HepG2 (cell line): ENCODE measurements at regions not wholly inside any gene's neighbourhood (a gene's known extent, or its start where the extent isn't known, plus 50 kb on each side); places are given as distances from the start of the nearest gene placed in this dataset.

ENCODE experiments used
- ATAC-seq: fragments of 200-7000 bp; cut with Tn5 transposase; 3 replicates; pipeline ENCODE4 v1.9.1; 2020; ENCODE audit warnings: mild to moderate bottlenecking, moderate library complexity
- BruUV-seq: library from RNA; stranded (reverse); fragments of 400-500 nt; replicated peaks from 2 replicates; lab custom pipeline; 2021; lab: Mats Ljungman, UMichigan
- CTCF ChIA-PET: fragments of 300-600 bp; formaldehyde crosslinking; extraction: SDS; loops from one replicate; lab custom pipeline; 2021; ENCODE audit warnings: low total read pairs, inconsistent platforms, low intra/inter-chr PET ratio; lab: Yijun Ruan, JAX
- POLR2A ChIA-PET: fragments of 350-600 bp; sonication (Branson Sonifier 250); formaldehyde crosslinking; loops from one replicate; lab custom pipeline; 2020; ENCODE audit warnings: antibody characterized with exemption, inconsistent platforms; lab: Yijun Ruan, JAX
- DNase-seq: peaks from one replicate; pipeline ENCODE4 v3.0.0-alpha.2; 2015; ENCODE audit warnings: low spot score
- FAIRE-seq: peaks from 3 replicates; lab custom pipeline; 2011; peaks lifted over from hg19 to GRCh38; lab: Jason Lieb, UNC
- H2AFZ ChIP-seq: one replicate; pipeline ENCODE4 v1.6.1; 2011; ENCODE audit warnings: low read length, inconsistent platforms
- H3K27ac ChIP-seq: fragments of 300-600 bp; 3 replicates; pipeline ENCODE4 v1.8.0; 2011; ENCODE audit warnings: mixed run types, mild to moderate bottlenecking, mixed read lengths, low read length, inconsistent platforms; ENCODE audit not compliant: insufficient read depth; ENCODE audit errors: extremely low read length
- H3K27me3 ChIP-seq, 2 experiments: fragments of 200-600 bp in 1 of 2; 2 replicates in 1 of 2; 3 replicates in 1 of 2; pipeline versions ENCODE4 v1.6.0 to v1.8.0; 2011; ENCODE audit warnings: low read length in 2 of 2, mild to moderate bottlenecking in 2 of 2, moderate library complexity in 2 of 2, inconsistent platforms in 1 of 2; ENCODE audit not compliant: insufficient read depth in 2 of 2, control insufficient read depth in 1 of 2
- H3K36me3 ChIP-seq, 2 experiments: fragments of 200-600 bp in 1 of 2; replicated peaks in 1 of 2; 2 replicates in 1 of 2; 3 replicates in 1 of 2; pipeline versions ENCODE4 v1.5.1 to v1.8.0; 2011; ENCODE audit warnings: low read length in 2 of 2, inconsistent platforms in 1 of 2; ENCODE audit not compliant: insufficient read depth in 2 of 2, control insufficient read depth in 1 of 2
- H3K4me1 ChIP-seq: 2 replicates; pipeline ENCODE4 v1.5.1; 2012; ENCODE audit warnings: low read length, inconsistent platforms; ENCODE audit not compliant: insufficient read depth
- H3K4me2 ChIP-seq: 2 replicates; pipeline ENCODE4 v1.6.0; 2011; ENCODE audit warnings: low read depth, low read length, inconsistent platforms
- H3K4me3 ChIP-seq, 3 experiments: fragments of 200-600 bp in 1 of 3; sonication (generic), shearing (Covaris generic) in 1 of 3; replicated peaks in 1 of 3; 2 replicates each; pipeline ENCODE4 v1.5.1; 2011 to 2016; ENCODE audit warnings: low read length in 3 of 3, inconsistent platforms in 2 of 3, low read depth in 2 of 3, mild to moderate bottlenecking in 2 of 3, control low read depth in 1 of 3, mixed read lengths in 1 of 3; ENCODE audit not compliant: insufficient read depth in 1 of 3
- H3K79me2 ChIP-seq: one replicate; pipeline ENCODE4 v1.6.1; 2011; ENCODE audit warnings: low read length, inconsistent platforms; ENCODE audit not compliant: insufficient read depth
- H3K9ac ChIP-seq: 2 replicates; pipeline ENCODE4 v1.6.0; 2011; ENCODE audit warnings: mild to moderate bottlenecking, low read depth, low read length, inconsistent platforms; ENCODE audit not compliant: insufficient read depth
- H3K9me3 ChIP-seq: 2 replicates; pipeline ENCODE4 v1.5.1; 2012; ENCODE audit warnings: mild to moderate bottlenecking, low read length
- H4K20me1 ChIP-seq: 2 replicates; pipeline ENCODE4 v1.6.0; 2011; ENCODE audit warnings: inconsistent platforms, mild to moderate bottlenecking, low read length, moderate library complexity; ENCODE audit not compliant: insufficient read depth
- CEBPB ChIP-seq: IDR thresholded peaks from 2 replicates; pipeline ENCODE4 v1.6.1; 2011; ENCODE audit warnings: low read depth, low read length, improper control_type of control experiment, borderline replicate concordance
- CHD2 ChIP-seq: IDR thresholded peaks from 2 replicates; pipeline ENCODE4 v1.6.1; 2011; ENCODE audit warnings: low read depth, low read length, improper control_type of control experiment
- HHEX ChIP-seq: IDR thresholded peaks from 2 replicates; pipeline ENCODE4 v1.6.1; 2016; ENCODE audit warnings: control low read depth
- NCOR1 ChIP-seq: fragments of 200-600 bp; sonication (generic); IDR thresholded peaks from 2 replicates; pipeline ENCODE4 v1.7.0; 2017; ENCODE audit warnings: antibody characterized with exemption, low read length, borderline replicate concordance
- NONO ChIP-seq, 2 experiments: fragments of 450-650 bp in 1 of 2; sonication (generic) in 1 of 2; formaldehyde crosslinking in 1 of 2; IDR thresholded peaks in 1 of 2; conservative IDR thresholded peaks in 1 of 2; 2 replicates each; pipeline versions ENCODE4 v1.6.1 to v1.8.0; 2017 to 2022; ENCODE audit warnings: mild to moderate bottlenecking in 1 of 2, missing genetic modification reagents in 1 of 2, moderate library complexity in 1 of 2
- REL ChIP-seq: sonication (generic); formaldehyde crosslinking; conservative IDR thresholded peaks from 2 replicates; pipeline ENCODE4 v1.8.0; 2022; ENCODE audit warnings: mild to moderate bottlenecking, missing genetic modification reagents, moderate library complexity
- SATB2 ChIP-seq: sonication (generic); formaldehyde crosslinking; IDR thresholded peaks from 2 replicates; pipeline ENCODE4 v1.5.0; 2020; ENCODE audit warnings: missing genetic modification reagents
- SOX5 ChIP-seq: IDR thresholded peaks from 2 replicates; pipeline ENCODE4 v1.6.1; 2016; ENCODE audit warnings: borderline replicate concordance
- TEAD2 ChIP-seq: sonication (generic); formaldehyde crosslinking; IDR thresholded peaks from 2 replicates; pipeline ENCODE4 v1.9.0; 2021; ENCODE audit warnings: missing genetic modification reagents
- ZNF121 ChIP-seq: sonication (generic); formaldehyde crosslinking; IDR thresholded peaks from 2 replicates; pipeline ENCODE4 v1.5.0; 2020; ENCODE audit warnings: mild to moderate bottlenecking, missing genetic modification reagents
- ZNF724P ChIP-seq: sonication (generic); formaldehyde crosslinking; IDR thresholded peaks from 2 replicates; pipeline ENCODE4 v1.8.0; 2022; ENCODE audit warnings: missing genetic modification reagents, borderline replicate concordance
- ZNF761 ChIP-seq: sonication (generic); formaldehyde crosslinking; conservative IDR thresholded peaks from 2 replicates; pipeline ENCODE4 v1.4.0; 2020; ENCODE audit warnings: mild to moderate bottlenecking, missing genetic modification reagents
- ZNF839 ChIP-seq: sonication (generic); formaldehyde crosslinking; IDR thresholded peaks from 2 replicates; pipeline ENCODE4 v1.4.0; 2020; ENCODE audit warnings: missing genetic modification reagents, mild to moderate bottlenecking, borderline replicate concordance
- ZNF878 ChIP-seq: sonication (generic); formaldehyde crosslinking; IDR thresholded peaks from 2 replicates; pipeline ENCODE4 v1.8.1; 2023; ENCODE audit warnings: mild to moderate bottlenecking, missing genetic modification reagents, moderate library complexity
- WGBS: methylation state at CpG from one replicate; pipeline ENCODE4 v1.1.6; 2017; ENCODE audit warnings: low lambda C conversion rate; 5-methylcytosine and 5-hydroxymethylcytosine counted together
- in situ Hi-C: cut with HindIII; loops from 2 replicates; pipeline ENCODE4 v1.10.0; 2017; ENCODE audit warnings: low pct_unique_long_range_greater_than_20kb; ENCODE audit not compliant: extremely low pct_ligation_motif_present
- intact Hi-C: fragments of 100-400 bp; cut with micrococcal nuclease; formaldehyde crosslinking; loops from one replicate; pipeline ENCODE4 v1.10.0; 2022; ENCODE audit not compliant: unreplicated experiment
- TF ChIP-seq, protein P1 (sequence below): IDR thresholded peaks from 2 replicates; pipeline ENCODE4 v1.4.0; 2020; ENCODE audit warnings: mild to moderate bottlenecking, missing genetic modification reagents
- TF ChIP-seq, protein P2 (sequence below): sonication (generic); formaldehyde crosslinking; IDR thresholded peaks from 2 replicates; pipeline ENCODE4 v1.4.0; 2020; ENCODE audit warnings: mild to moderate bottlenecking, missing genetic modification reagents, borderline replicate concordance
- TF ChIP-seq, protein P3 (sequence below): conservative IDR thresholded peaks from 2 replicates; pipeline ENCODE4 v1.6.1; 2018; ENCODE audit warnings: missing genetic modification reagents

DNA sequence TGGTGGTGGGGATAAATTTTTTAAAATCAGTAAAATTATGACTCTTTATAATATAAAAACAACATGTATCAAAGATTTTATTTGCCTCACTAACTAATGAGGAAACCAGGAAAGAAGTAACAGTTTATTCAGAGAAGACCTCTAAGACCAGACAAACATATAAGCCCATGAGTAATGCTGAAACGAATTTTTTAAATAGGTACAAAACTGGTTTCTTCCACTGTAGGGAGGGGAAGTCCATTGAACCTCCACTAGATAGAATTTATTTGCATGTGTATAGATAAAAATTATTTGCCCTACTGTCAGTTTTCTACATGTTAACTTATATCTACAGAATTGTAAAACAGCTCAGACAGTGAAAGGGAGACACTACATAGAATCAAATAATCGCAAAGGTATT lies 86.8 kb downstream of the ZC3H11B start:
- no peak overlapping the region for H3K27ac ChIP-seq
- intact Hi-C loops (no loop called here), in situ Hi-C loops (no loop called here)
- no peaks in the 10 kb centered on the region for H3K36me3 ChIP-seq
- WGBS = 0% methylated on average over 2 of the region's 2 CpGs
- no peak overlapping the region for H2AFZ ChIP-seq
- H3K4me1 ChIP-seq = no peaks in the 10 kb centered on the region
- H3K27me3 ChIP-seq = no peaks in the 10 kb centered on the region
- POLR2A ChIA-PET = no interaction called here
- FAIRE-seq (no peak), ATAC-seq (no peak), DNase-seq (no peak)
- H3K79me2 ChIP-seq = no peaks in the 10 kb centered on the region
- CTCF ChIA-PET = no interaction called here
- no peak overlapping the region for H3K4me3 ChIP-seq
- H3K4me2 ChIP-seq = no peak overlapping the region
- no peaks in the 10 kb centered on the region for H4K20me1 ChIP-seq
- H3K9ac ChIP-seq = no peak overlapping the region
- no TSS peak for BruUV-seq
- H3K9me3 ChIP-seq = no peaks in the 10 kb centered on the region
- no peak for TF ChIP-seq ZNF839 (CRISPR knock-in tag)
- no peak for TF ChIP-seq SOX5
- TF ChIP-seq NONO (IDR thresholded peaks at IDR 0.05) = no peak
- no peak for TF ChIP-seq NONO (CRISPR knock-in tag; conservative IDR thresholded peaks at IDR 0.05)
- no peak for TF ChIP-seq ZNF878 (CRISPR knock-in tag)
- no peak for TF ChIP-seq SATB2
- TF ChIP-seq NCOR1 = no peak
- TF ChIP-seq CEBPB = no peak
- TF ChIP-seq ZNF121 (CRISPR knock-in tag) = no peak
- TF ChIP-seq, protein P1, sequence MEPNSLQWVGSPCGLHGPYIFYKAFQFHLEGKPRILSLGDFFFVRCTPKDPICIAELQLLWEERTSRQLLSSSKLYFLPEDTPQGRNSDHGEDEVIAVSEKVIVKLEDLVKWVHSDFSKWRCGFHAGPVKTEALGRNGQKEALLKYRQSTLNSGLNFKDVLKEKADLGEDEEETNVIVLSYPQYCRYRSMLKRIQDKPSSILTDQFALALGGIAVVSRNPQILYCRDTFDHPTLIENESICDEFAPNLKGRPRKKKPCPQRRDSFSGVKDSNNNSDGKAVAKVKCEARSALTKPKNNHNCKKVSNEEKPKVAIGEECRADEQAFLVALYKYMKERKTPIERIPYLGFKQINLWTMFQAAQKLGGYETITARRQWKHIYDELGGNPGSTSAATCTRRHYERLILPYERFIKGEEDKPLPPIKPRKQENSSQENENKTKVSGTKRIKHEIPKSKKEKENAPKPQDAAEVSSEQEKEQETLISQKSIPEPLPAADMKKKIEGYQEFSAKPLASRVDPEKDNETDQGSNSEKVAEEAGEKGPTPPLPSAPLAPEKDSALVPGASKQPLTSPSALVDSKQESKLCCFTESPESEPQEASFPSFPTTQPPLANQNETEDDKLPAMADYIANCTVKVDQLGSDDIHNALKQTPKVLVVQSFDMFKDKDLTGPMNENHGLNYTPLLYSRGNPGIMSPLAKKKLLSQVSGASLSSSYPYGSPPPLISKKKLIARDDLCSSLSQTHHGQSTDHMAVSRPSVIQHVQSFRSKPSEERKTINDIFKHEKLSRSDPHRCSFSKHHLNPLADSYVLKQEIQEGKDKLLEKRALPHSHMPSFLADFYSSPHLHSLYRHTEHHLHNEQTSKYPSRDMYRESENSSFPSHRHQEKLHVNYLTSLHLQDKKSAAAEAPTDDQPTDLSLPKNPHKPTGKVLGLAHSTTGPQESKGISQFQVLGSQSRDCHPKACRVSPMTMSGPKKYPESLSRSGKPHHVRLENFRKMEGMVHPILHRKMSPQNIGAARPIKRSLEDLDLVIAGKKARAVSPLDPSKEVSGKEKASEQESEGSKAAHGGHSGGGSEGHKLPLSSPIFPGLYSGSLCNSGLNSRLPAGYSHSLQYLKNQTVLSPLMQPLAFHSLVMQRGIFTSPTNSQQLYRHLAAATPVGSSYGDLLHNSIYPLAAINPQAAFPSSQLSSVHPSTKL = no peak
- no peak for TF ChIP-seq ZNF761
- TF ChIP-seq, protein P2, sequence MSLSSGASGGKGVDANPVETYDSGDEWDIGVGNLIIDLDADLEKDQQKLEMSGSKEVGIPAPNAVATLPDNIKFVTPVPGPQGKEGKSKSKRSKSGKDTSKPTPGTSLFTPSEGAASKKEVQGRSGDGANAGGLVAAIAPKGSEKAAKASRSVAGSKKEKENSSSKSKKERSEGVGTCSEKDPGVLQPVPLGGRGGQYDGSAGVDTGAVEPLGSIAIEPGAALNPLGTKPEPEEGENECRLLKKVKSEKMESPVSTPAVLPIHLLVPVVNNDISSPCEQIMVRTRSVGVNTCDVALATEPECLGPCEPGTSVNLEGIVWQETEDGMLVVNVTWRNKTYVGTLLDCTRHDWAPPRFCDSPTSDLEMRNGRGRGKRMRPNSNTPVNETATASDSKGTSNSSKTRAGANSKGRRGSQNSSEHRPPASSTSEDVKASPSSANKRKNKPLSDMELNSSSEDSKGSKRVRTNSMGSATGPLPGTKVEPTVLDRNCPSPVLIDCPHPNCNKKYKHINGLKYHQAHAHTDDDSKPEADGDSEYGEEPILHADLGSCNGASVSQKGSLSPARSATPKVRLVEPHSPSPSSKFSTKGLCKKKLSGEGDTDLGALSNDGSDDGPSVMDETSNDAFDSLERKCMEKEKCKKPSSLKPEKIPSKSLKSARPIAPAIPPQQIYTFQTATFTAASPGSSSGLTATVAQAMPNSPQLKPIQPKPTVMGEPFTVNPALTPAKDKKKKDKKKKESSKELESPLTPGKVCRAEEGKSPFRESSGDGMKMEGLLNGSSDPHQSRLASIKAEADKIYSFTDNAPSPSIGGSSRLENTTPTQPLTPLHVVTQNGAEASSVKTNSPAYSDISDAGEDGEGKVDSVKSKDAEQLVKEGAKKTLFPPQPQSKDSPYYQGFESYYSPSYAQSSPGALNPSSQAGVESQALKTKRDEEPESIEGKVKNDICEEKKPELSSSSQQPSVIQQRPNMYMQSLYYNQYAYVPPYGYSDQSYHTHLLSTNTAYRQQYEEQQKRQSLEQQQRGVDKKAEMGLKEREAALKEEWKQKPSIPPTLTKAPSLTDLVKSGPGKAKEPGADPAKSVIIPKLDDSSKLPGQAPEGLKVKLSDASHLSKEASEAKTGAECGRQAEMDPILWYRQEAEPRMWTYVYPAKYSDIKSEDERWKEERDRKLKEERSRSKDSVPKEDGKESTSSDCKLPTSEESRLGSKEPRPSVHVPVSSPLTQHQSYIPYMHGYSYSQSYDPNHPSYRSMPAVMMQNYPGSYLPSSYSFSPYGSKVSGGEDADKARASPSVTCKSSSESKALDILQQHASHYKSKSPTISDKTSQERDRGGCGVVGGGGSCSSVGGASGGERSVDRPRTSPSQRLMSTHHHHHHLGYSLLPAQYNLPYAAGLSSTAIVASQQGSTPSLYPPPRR (CRISPR knock-in tag) = no peak
- no peak for TF ChIP-seq HHEX (CRISPR knock-in tag)
- TF ChIP-seq REL (CRISPR knock-in tag) = no peak
- no peak for TF ChIP-seq CHD2
- no peak for TF ChIP-seq TEAD2 (CRISPR knock-in tag)
- TF ChIP-seq, protein P3, sequence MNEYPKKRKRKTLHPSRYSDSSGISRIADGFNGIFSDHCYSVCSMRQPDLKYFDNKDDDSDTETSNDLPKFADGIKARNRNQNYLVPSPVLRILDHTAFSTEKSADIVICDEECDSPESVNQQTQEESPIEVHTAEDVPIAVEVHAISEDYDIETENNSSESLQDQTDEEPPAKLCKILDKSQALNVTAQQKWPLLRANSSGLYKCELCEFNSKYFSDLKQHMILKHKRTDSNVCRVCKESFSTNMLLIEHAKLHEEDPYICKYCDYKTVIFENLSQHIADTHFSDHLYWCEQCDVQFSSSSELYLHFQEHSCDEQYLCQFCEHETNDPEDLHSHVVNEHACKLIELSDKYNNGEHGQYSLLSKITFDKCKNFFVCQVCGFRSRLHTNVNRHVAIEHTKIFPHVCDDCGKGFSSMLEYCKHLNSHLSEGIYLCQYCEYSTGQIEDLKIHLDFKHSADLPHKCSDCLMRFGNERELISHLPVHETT = no peak
- no peak for TF ChIP-seq ZNF724P
